RPMI7951 (cell line): ENCODE measurements at regions not wholly inside any gene's neighbourhood (a gene's known extent, or its start where the extent isn't known, plus 50 kb on each side); places are given as distances from the start of the nearest gene placed in this dataset.
"Not testable (repeated sequence)": the region's sequence is repeated elsewhere in the genome, so short reads cannot be mapped to it uniquely, and the experiment has no call there.

Experiments
- DNase-seq: peaks from one replicate; pipeline ENCODE4 v3.0.0-alpha.2; 2012; ENCODE audit warnings: low read depth

GRCh38 chr20:53856300-53857295 is 213.8 kb downstream of the BCAS1 start:
- DNase-seq, result no peak

DNA sequence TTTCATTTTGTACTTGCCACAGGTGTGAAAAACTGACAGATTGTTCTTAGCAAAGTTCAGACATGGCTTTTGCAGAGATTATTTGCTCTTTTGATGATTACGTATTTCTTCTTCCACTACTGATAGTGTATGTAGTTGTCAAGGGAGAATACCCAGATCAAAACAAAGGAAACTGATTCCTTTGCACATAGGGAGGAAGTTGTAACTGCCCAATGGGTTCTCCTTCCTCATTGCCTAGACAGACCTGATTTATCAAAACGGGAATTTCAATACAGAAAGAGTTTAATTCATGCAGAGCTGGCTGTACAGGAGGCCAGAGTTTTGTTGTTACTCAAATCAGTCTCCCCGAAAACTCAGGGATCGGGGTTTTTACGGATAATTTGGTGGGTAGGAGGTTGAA is 214.7 kb downstream of the BCAS1 start:
- no peak for DNase-seq

- DNase-seq, result not testable (repeated sequence)
Observed at GRCh38 chr20:53854609-53854926, 215.8 kb downstream of the BCAS1 start.

GRCh38 chr20:53853111-53853713 is 217.2 kb downstream of the BCAS1 start:
- no peak for DNase-seq

GRCh38 chr20:53852691-53853090 is 217.7 kb downstream of the BCAS1 start:
- DNase-seq, result no peak

DNA sequence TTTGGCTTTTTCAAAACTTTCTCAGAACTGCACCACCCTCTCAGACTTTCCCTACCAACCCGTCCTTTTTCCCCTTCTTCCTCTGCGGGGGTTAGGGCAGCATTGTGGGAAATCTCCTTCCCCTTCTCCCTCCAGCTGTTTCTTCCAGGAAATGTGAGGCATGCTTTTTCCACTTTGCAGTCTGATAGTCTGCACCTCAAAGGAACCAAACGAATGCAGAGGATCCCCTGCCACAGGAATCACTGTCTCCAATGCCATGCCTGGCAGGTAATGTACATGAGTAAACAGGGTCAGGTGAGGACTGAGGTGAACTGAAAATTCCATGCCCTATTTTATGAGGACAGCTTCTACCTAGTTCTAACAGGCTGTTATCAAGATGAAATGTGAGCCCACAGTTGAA is 218.4 kb downstream of the BCAS1 start:
- no peak for DNase-seq

DNA sequence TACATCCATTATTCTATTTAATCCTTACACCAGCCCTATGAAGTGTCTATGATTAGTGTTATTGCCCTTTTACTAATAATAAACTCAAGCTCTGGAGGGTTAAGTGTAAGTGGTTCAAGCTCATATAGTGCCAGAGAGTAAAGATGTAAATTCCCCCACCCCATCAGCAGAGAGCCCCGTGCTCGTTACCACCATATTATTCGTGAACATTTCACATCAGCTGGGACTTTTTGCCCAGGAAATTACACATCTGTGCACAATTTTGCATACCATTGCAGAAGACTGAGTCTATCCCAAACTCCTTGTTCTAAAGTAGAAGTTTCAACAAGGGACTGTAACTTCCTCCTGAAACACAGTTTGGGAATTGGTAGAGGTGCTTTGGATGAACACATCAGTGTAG is 220.1 kb downstream of the BCAS1 start:
- no peak for DNase-seq

DNA sequence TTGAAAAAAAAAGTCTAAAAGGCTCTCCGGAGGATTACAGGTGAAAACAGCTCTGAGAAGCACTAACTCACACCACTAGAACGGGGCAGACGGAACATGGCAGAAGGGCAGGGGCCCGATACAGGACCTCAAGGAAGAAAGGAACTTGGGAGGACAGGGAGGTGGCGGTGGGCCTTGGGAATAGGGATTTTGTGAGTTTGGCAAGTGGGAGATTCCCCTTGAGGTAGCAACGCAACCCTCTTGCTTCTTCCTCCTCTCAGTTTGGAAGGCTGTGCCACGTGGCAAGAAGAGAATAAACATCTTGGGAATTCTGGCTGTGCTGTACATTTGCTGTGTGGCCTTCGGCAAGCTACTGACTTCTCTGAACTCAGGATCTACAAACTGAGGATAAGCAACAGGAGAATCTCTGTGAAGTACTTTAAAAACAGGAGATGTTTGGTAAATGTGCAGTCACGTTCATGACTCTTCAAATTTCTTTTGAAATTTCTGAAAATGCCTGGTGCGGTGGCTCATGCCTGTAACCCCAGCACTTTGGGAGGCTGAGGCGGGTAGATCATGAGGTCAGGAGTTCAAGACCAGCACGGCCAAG is 220.8 kb downstream of the BCAS1 start:
- no peak for DNase-seq

DNA sequence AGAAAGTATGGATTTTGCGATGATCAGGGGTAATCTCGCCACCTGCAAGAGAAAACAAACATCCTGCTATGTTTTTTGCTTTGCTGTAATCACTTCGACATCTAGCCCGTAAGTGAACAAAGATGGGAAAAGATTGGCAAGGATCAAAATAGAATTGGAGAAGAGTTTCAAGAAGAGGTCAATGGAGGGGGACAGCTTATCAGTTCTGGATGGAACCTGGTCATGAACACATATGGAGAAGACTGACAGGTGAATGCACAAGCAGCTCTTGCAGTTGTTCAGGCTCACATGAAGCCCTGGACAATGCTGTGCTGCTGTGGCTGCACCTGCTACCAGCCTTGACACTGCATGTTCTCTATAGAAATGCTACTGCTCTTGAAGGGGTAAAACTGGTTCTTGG is 222.1 kb downstream of the BCAS1 start:
- no peak for DNase-seq

DNA sequence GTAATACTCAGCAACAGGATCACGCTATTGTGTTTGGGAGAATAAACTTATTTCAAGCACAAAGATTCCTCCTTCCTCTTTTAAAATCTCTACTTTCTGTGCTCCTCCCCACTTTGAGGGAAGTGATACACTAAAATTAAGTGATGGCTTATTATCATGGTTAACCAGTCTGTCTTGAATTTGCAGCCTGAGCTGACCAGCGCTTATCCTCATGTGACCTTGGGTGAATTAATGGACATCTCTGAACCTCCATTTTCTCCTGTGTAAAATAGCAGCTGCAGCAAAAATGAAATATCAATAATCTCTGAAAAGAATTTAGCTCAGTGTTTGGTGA is 222.6 kb downstream of the BCAS1 start:
- no peak for DNase-seq

GRCh38 chr20:53847139-53847836 is 223.1 kb downstream of the BCAS1 start:
- DNase-seq, result peak; percentile 70

DNA sequence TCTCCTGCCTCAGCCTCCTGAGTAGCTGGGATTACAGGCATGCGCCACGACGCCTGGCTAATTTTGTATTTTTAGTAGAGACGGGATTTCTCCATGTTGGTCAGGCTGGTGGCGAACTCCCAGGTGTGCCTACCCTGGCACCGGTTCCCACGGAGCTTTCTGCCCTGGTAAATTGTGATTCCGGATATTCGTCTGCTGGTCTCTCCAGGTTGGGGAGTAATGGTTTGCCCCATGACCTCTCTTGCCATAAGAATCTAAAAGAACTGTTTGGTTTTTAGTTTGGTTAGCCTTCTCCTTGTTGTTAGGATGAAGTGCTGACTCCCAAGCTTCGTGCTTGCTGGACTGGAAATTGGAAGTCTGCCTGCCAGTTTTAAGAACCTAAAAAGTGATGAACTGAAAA is 223.8 kb downstream of the BCAS1 start:
- DNase-seq, result no peak

DNA sequence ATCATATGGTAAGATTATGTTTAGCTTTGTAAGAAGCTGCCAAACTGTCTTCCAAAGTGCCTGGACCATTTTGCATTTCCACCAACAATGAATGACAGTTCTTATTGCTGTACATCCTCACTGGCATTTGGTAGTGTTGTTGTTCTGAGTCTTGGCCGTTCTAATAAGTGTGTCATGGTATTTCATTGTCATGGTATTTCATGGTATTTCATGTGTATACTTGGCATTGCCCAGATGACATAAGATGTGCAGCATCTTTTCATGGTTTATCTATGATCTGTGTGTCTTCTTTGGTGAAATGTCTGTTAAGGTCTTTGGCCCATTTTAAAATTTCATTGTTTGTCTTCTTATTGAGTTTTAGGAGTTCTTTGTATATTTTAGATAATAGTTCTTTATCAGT is 224.4 kb downstream of the BCAS1 start:
- DNase-seq, result no peak

- no peak for DNase-seq
Observed at GRCh38 chr20:53844259-53844658, 226.1 kb downstream of the BCAS1 start.

DNA sequence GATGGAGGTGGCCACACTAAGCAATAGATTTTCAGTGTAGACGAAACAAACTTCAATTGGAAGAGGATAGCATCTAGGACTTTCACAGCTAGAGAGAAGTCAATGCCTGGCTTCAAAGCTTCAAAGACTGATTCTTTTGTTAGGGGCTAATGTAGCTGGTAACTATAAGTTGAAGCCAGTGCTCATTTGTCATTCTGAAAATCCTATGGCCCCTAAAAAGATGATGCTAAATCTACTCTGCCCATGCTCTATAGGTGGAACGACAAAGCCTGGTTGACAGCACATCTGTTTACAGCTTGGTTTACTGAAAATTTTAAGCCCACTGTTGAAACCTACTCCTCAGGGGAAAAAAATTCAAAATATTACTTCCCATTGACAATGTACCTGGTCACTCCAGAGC is 226.7 kb downstream of the BCAS1 start:
- no peak for DNase-seq

DNA sequence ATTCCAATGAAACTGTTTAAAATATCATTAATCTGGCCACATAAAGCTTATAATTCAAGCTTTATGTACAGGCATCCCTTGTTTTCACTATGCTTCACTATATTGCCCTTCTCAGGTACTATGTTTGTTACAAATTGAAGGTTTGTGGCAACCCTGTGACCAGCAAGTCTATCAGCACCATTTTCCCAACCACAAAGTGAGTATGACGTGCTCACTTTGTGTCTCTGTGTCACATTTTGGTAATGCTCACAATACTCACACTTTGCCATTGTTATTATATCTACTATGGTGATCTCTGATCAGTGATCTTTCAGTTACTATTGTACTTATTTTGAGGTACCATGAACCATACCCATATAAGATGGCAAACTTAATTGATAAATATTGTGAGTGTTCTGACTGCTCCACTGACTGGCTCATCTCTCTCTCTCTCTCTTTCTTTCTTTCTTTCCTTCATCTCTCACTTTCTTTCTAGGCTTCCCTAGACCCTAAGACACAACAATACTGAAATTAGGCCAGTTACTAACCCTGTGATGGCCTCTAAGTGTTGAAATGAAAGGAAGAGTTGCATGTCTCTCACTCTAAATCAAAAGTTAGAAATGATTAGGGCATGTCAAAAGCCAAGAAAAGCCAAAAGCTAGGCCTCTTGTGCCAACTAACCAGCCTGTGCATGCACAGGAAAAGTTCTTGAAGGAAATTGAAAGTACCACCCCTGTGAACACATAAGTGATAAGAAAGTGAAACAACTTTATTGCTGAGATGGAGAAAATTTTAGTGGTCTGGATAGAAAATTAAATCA is 227.9 kb downstream of the BCAS1 start:
- no peak for DNase-seq

- DNase-seq, result no peak
Observed at GRCh38 chr20:53841741-53842140, 228.7 kb downstream of the BCAS1 start.

GRCh38 chr20:53840532-53840931 is 229.9 kb downstream of the BCAS1 start:
- DNase-seq, result no peak

GRCh38 chr20:53839423-53840176 is 230.8 kb downstream of the BCAS1 start:
- peak; percentile 52 for DNase-seq

DNA sequence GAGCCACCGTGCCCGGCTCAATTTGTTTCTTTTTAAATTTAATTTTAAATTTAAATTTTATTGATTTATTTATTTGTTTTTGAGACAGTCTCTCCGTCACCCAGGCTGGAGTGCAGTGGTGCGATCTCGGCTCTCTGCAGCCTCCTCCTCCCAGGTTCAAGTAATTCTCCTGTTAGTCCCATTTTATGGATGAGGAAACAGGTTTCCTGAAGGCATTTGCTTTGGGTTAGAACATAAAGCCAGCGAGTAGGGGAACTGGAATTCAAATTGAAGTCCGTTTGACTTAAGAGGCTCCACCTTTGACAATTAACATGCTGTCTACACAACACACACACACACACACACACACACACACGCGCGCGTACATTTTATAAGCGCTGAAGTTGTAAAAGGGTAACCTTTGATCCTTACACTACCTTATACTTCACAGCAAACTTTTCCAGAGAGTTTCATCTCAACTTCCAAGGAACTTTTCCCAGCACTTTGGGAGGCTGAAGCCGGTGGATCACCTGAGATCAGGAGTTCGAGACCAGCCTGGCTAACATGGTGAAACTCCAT is 232.0 kb downstream of the BCAS1 start:
- no peak for DNase-seq
